Activated T-cell treated with anti-CD3 and anti-CD28 coated beads, Interleukin-2, amount 50 U/mL, for 24 hours (primary cell): ENCODE measurements at regions not wholly inside any gene's neighbourhood (a gene's known extent, or its start where the extent isn't known, plus 50 kb on each side); places are given as distances from the start of the nearest gene placed in this dataset.

Source experiments
- DNase-seq: peaks from one replicate; pipeline ENCODE4 v3.0.0-alpha.2; 2020
- H3K27ac Mint-ChIP-seq: 2 replicates; pipeline ENCODE4 v1.8.0; 2020; ENCODE audit warnings: mild to moderate bottlenecking, mixed read lengths
- H3K27me3 Mint-ChIP-seq: 2 replicates; pipeline ENCODE4 v1.8.0; 2020; ENCODE audit warnings: mixed read lengths
- H3K36me3 Mint-ChIP-seq: 2 replicates; pipeline ENCODE4 v1.8.0; 2020; ENCODE audit warnings: low read depth, mixed read lengths
- H3K4me1 Mint-ChIP-seq: 2 replicates; pipeline ENCODE4 v1.8.0; 2020; ENCODE audit warnings: low read depth, mixed read lengths
- H3K4me3 Mint-ChIP-seq: 2 replicates; pipeline ENCODE4 v1.8.0; 2020; ENCODE audit warnings: mild to moderate bottlenecking, moderate library complexity, mixed read lengths
- H3K9me3 Mint-ChIP-seq: 2 replicates; pipeline ENCODE4 v1.8.0; 2020; ENCODE audit warnings: mixed read lengths

- no peak for DNase-seq
- no peaks in the 10 kb centered on the region for H3K9me3 Mint-ChIP-seq
- no peaks in the 10 kb centered on the region for H3K27me3 Mint-ChIP-seq
- H3K4me3 Mint-ChIP-seq, result no peak overlapping the region
- H3K36me3 Mint-ChIP-seq, result no peaks in the 10 kb centered on the region
- no peaks in the 10 kb centered on the region for H3K4me1 Mint-ChIP-seq
- no peak overlapping the region for H3K27ac Mint-ChIP-seq
Observed at GRCh38 chr12:124105546-124105945, 132.5 kb downstream of the ZNF664 start.

DNA sequence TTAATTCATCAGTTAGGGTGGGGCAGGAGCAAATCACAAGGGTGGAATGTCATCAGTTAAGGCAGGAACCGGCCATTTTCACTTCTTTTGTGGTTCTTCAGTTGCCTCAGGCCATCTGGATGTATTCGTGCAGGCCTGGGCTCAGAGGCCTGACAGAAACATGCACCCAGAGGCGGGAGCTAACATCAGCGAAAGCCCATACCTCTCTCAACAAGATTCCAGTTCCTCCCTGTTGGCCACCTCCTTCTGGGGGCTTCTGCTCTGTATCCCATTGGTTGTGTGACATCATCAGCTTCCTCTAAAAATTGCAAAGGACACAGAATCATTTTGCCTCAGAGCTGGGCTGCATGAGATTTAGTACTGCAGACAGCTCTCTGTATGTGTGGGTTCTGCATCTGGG is 134.3 kb downstream of the ZNF664 start:
- Mint-ChIP-seq H3K4me3 (no peak overlapping the region), H3K4me1 (no peaks in the 10 kb centered on the region), H3K36me3 (no peaks in the 10 kb centered on the region), H3K27ac (no peak overlapping the region), H3K27me3 (peaks cover 3% of the 10 kb centered on the region), H3K9me3 (no peaks in the 10 kb centered on the region)
- no peak for DNase-seq

- H3K4me1 Mint-ChIP-seq, result no peaks in the 10 kb centered on the region
- H3K9me3 Mint-ChIP-seq, result no peaks in the 10 kb centered on the region
- H3K27ac Mint-ChIP-seq, result no peak overlapping the region
- H3K27me3 Mint-ChIP-seq, result peaks cover 3% of the 10 kb centered on the region
- no peak for DNase-seq
- H3K36me3 Mint-ChIP-seq, result no peaks in the 10 kb centered on the region
- no peak overlapping the region for H3K4me3 Mint-ChIP-seq
Observed at GRCh38 chr12:124109760-124110159, 136.7 kb downstream of the ZNF664 start.

- Mint-ChIP-seq H3K4me3 (no peak overlapping the region), H3K36me3 (no peaks in the 10 kb centered on the region), H3K27me3 (peaks cover 5% of the 10 kb centered on the region), H3K9me3 (no peaks in the 10 kb centered on the region), H3K27ac (no peak overlapping the region), H3K4me1 (no peaks in the 10 kb centered on the region)
- DNase-seq, result no peak
Observed at GRCh38 chr12:124110372-124110883, 137.4 kb downstream of the ZNF664 start.

GRCh38 chr12:124111006-124111405 is 138.0 kb downstream of the ZNF664 start:
- peaks cover 5% of the 10 kb centered on the region for H3K27me3 Mint-ChIP-seq
- no peak overlapping the region for H3K27ac Mint-ChIP-seq
- DNase-seq, result no peak
- H3K36me3 Mint-ChIP-seq, result no peaks in the 10 kb centered on the region
- no peaks in the 10 kb centered on the region for H3K9me3 Mint-ChIP-seq
- no peak overlapping the region for H3K4me3 Mint-ChIP-seq
- H3K4me1 Mint-ChIP-seq, result no peaks in the 10 kb centered on the region

GRCh38 chr12:124114316-124114715 is 141.3 kb downstream of the ZNF664 start:
- no peaks in the 10 kb centered on the region for H3K9me3 Mint-ChIP-seq
- H3K27me3 Mint-ChIP-seq, result peaks cover 8% of the 10 kb centered on the region
- DNase-seq, result no peak
- H3K36me3 Mint-ChIP-seq, result no peaks in the 10 kb centered on the region
- H3K27ac Mint-ChIP-seq, result no peak overlapping the region
- H3K4me1 Mint-ChIP-seq, result no peaks in the 10 kb centered on the region
- no peak overlapping the region for H3K4me3 Mint-ChIP-seq

- no peak for DNase-seq
- H3K27me3 Mint-ChIP-seq, result peaks cover 8% of the 10 kb centered on the region
- no peaks in the 10 kb centered on the region for H3K36me3 Mint-ChIP-seq
- H3K9me3 Mint-ChIP-seq, result no peaks in the 10 kb centered on the region
- no peak overlapping the region for H3K4me3 Mint-ChIP-seq
- no peak overlapping the region for H3K27ac Mint-ChIP-seq
- no peaks in the 10 kb centered on the region for H3K4me1 Mint-ChIP-seq
Observed at GRCh38 chr12:124115496-124115895, 142.5 kb downstream of the ZNF664 start.

- H3K36me3 Mint-ChIP-seq, result no peaks in the 10 kb centered on the region
- no peaks in the 10 kb centered on the region for H3K9me3 Mint-ChIP-seq
- H3K27me3 Mint-ChIP-seq, result peaks cover 8% of the 10 kb centered on the region
- no peak overlapping the region for H3K27ac Mint-ChIP-seq
- no peak for DNase-seq
- H3K4me3 Mint-ChIP-seq, result no peak overlapping the region
- H3K4me1 Mint-ChIP-seq, result no peaks in the 10 kb centered on the region
Observed at GRCh38 chr12:124115976-124116690, 143.1 kb downstream of the ZNF664 start.

DNA sequence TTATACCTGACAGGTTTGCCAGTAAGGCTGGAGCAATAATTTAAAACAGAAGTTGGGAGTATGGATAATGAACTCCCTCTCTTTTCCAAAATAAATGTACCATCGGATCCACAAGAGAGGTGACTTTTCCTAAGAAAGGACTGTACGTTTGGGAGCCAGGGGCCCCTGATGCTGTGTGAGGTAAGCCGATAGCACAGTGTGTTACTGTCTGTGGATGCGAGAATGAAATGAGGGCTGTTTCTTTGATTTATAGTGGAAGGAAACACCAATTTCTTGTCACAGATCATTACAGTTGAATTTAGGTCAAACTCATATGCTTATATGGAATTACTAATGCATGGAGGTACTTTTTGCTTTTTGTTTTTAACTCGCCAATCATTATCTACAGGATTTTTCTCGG is 147.7 kb downstream of the ZNF664 start:
- Mint-ChIP-seq H3K4me3 (no peak overlapping the region), H3K4me1 (no peaks in the 10 kb centered on the region), H3K27me3 (peaks cover 16% of the 10 kb centered on the region), H3K9me3 (no peaks in the 10 kb centered on the region), H3K36me3 (no peaks in the 10 kb centered on the region), H3K27ac (no peak overlapping the region)
- no peak for DNase-seq

GRCh38 chr12:124122722-124123121 is 149.7 kb downstream of the ZNF664 start:
- no peaks in the 10 kb centered on the region for H3K9me3 Mint-ChIP-seq
- no peak overlapping the region for H3K4me3 Mint-ChIP-seq
- H3K27me3 Mint-ChIP-seq, result peaks cover 16% of the 10 kb centered on the region
- no peak for DNase-seq
- no peaks in the 10 kb centered on the region for H3K4me1 Mint-ChIP-seq
- H3K36me3 Mint-ChIP-seq, result no peaks in the 10 kb centered on the region
- H3K27ac Mint-ChIP-seq, result no peak overlapping the region

- Mint-ChIP-seq H3K4me3 (no peak overlapping the region), H3K9me3 (no peaks in the 10 kb centered on the region), H3K4me1 (no peaks in the 10 kb centered on the region), H3K36me3 (no peaks in the 10 kb centered on the region), H3K27me3 (peaks cover 16% of the 10 kb centered on the region), H3K27ac (no peak overlapping the region)
- no peak for DNase-seq
Observed at GRCh38 chr12:124123296-124124000, 150.4 kb downstream of the ZNF664 start.

DNA sequence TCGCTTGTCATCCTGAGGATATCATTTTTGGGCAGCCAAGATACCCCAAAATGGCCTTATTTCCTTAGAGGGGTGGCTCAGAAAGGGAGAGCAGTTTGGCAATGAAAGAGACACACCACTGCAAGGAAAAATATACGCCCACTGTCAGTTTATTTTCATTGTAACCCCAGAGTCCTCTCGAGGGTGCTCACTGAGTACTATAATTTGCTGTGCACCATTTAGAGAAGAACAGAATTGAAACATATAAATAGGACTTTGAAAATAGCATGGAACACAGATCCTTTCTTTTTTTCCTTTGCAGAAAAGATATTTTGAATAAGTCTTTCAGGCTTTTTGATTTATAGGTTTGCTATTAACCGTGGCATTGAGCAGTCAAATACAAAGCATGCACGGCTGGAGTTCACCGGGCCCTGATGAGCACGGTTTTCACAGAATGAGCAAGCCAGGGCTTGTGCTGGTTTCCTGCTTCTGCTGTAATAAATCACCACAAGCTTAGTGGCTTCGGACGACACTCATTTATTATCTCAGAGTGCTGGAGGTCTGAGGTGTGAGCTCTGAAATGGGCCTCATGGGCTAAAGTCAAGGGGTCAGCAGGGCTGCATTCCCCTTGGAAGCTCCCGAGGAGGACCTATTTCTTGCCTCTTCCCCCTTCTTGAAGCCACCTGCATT is 152.3 kb downstream of the ZNF664 start:
- no peak for DNase-seq
- no peak overlapping the region for H3K4me3 Mint-ChIP-seq

GRCh38 chr12:124126950-124127655 is 154.1 kb downstream of the ZNF664 start:
- H3K4me3 Mint-ChIP-seq, result no peak overlapping the region
- no peak for DNase-seq
- no peaks in the 10 kb centered on the region for H3K36me3 Mint-ChIP-seq
- H3K27ac Mint-ChIP-seq, result no peak overlapping the region
- H3K27me3 Mint-ChIP-seq, result peaks cover 11% of the 10 kb centered on the region
- H3K9me3 Mint-ChIP-seq, result no peaks in the 10 kb centered on the region
- no peaks in the 10 kb centered on the region for H3K4me1 Mint-ChIP-seq

More for the DNA sequence above, 152.3 kb downstream of the ZNF664 start:
- Mint-ChIP-seq H3K9me3 (no peaks in the 10 kb centered on the region), H3K36me3 (no peaks in the 10 kb centered on the region), H3K27me3 (peaks cover 16% of the 10 kb centered on the region), H3K27ac (no peak overlapping the region), H3K4me1 (no peaks in the 10 kb centered on the region)

- H3K36me3 Mint-ChIP-seq, result no peaks in the 10 kb centered on the region
- H3K4me1 Mint-ChIP-seq, result no peaks in the 10 kb centered on the region
- no peak for DNase-seq
- H3K27me3 Mint-ChIP-seq, result peaks cover 3% of the 10 kb centered on the region
- H3K4me3 Mint-ChIP-seq, result no peak overlapping the region
- no peak overlapping the region for H3K27ac Mint-ChIP-seq
- no peaks in the 10 kb centered on the region for H3K9me3 Mint-ChIP-seq
Observed at GRCh38 chr12:124129132-124129531, 156.1 kb downstream of the ZNF664 start.
